D721Med (cell line): ENCODE measurements at regions not wholly inside any gene's neighbourhood (a gene's known extent, or its start where the extent isn't known, plus 50 kb on each side); places are given as distances from the start of the nearest gene placed in this dataset.

Experiments
- DNase-seq: peaks from one replicate; pipeline ENCODE4 v3.0.0; 2011; ENCODE audit warnings: low spot score; ENCODE audit not compliant: insufficient read length
- FAIRE-seq: peaks from 2 replicates; lab custom pipeline; 2011; peaks lifted over from hg19 to GRCh38; lab: Jason Lieb, UNC
- CTCF ChIP-seq: IDR thresholded peaks from 2 replicates; pipeline ENCODE4 v1.5.1; 2012; ENCODE audit warnings: mild to moderate bottlenecking, control low read depth; ENCODE audit not compliant: insufficient read depth; ENCODE audit errors: missing control alignments

GRCh38 chr17:5740937-5741336 is 156.6 kb upstream of the NLRP1 start:
- no peak for FAIRE-seq

GRCh38 chr17:5741810-5742209 is 157.5 kb upstream of the NLRP1 start:
- TF ChIP-seq CTCF = no peak
- FAIRE-seq (no peak), DNase-seq (no peak)

More at GRCh38 chr17:5740937-5741336, 156.6 kb upstream of the NLRP1 start:
- TF ChIP-seq CTCF = no peak
- no peak for DNase-seq

- no peak for DNase-seq
- FAIRE-seq = no peak
- TF ChIP-seq CTCF = no peak
Observed at GRCh38 chr17:5745111-5745813, 161.0 kb upstream of the NLRP1 start.

- FAIRE-seq (no peak), DNase-seq (no peak)
- no peak for TF ChIP-seq CTCF
Observed at GRCh38 chr17:5747276-5747675, 163.0 kb upstream of the NLRP1 start.

GRCh38 chr17:5747964-5748363 is 163.7 kb upstream of the NLRP1 start:
- no peak for TF ChIP-seq CTCF
- FAIRE-seq = no peak
- DNase-seq = no peak

- DNase-seq (no peak), FAIRE-seq (no peak)
- TF ChIP-seq CTCF = no peak
Observed at GRCh38 chr17:5753421-5753820, 169.1 kb upstream of the NLRP1 start.

GRCh38 chr17:5757314-5757907 is 173.1 kb upstream of the NLRP1 start:
- DNase-seq (no peak), FAIRE-seq (no peak)
- TF ChIP-seq CTCF = no peak
